ENCODE measurements at regions not wholly inside any gene's neighbourhood (a gene's known extent, or its start where the extent isn't known, plus 50 kb on each side); places are given as distances from the start of the nearest gene placed in this dataset.

DNA sequence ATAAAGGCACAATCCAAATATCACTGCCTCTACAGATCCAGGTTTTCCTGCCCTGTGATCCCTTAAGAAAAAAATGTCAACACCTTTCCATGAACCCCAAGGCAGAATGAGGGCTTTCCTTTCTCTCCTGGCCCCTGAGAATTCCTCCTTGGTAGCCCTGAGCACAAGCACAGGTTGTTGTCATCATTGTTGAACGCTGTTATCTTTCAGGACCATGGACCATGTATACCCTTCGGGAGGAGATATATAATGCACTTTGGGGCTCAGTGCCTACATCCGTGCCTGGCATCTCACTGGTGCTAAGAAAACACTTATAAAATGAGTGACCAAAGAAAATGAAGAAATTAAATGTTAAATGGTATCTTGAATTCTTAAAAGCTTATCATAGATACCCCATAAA is 296.2 kb downstream of the SETD4 start:
- 94 to 97% methylated on average over 3 of the region's 3 CpGs for WGBS, 2 donors
- H3K27ac ChIP-seq, result no peak overlapping the region
- H3K9me3 ChIP-seq, result no peaks in the 10 kb centered on the region
- H3K27me3 ChIP-seq, result no peaks in the 10 kb centered on the region
- no peaks in the 10 kb centered on the region for H3K36me3 ChIP-seq
- no peak overlapping the region for H3K4me3 ChIP-seq
- TF ChIP-seq POLR2A (IDR thresholded peaks at IDR 0.05) (no peak), EP300 (IDR thresholded peaks at IDR 0.05) (no peak), CTCF (IDR thresholded peaks at IDR 0.05) (no peak)
- peaks cover 0 to 24% (median 0%) of the 10 kb centered on the region in 4 donors for H3K4me1 ChIP-seq
- DNase-seq (ENCODE audit: low spot score in 2 of 2), result no peak

DNA sequence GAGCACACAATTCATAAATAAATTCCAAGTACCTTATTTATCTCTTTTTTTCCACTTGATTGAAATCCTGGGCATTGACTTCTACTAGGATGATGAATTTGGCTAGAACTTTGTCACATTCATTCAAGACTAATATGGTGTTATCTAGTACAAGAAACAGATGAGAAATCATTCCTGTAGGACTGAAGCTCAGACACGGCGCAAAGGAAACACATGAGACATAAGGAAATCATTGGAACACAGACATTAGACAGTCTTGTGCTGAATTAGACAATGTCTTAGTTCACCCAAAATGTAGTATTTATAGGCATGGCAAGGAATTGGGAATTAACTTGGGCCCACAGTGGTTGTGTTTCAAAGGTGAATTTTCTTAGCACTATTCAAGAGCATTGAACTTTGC is 305.7 kb downstream of the SETD4 start:
- DNase-seq (ENCODE audit: low spot score in 2 of 2), result no peak
- peaks cover 0 to 7% (median 0%) of the 10 kb centered on the region in 4 donors for H3K9me3 ChIP-seq
- no peaks in the 10 kb centered on the region for H3K4me1 ChIP-seq
- no peak for TF ChIP-seq POLR2A (IDR thresholded peaks at IDR 0.05)
- no peak for TF ChIP-seq EP300 (IDR thresholded peaks at IDR 0.05)
- no peak for TF ChIP-seq CTCF (IDR thresholded peaks at IDR 0.05)
- H3K27ac ChIP-seq, result no peak overlapping the region
- H3K27me3 ChIP-seq, result no peaks in the 10 kb centered on the region
- H3K4me3 ChIP-seq, result no peak overlapping the region
- 82 to 94% methylated on average over 2 of the region's 2 CpGs for WGBS, 2 donors
- H3K36me3 ChIP-seq, result no peaks in the 10 kb centered on the region

GRCh38 chr21:35753308-35753707 is 307.0 kb downstream of the SETD4 start:
- TF ChIP-seq CTCF (IDR thresholded peaks at IDR 0.05), result no peak
- TF ChIP-seq EP300 (IDR thresholded peaks at IDR 0.05), result no peak
- no peak for TF ChIP-seq POLR2A (IDR thresholded peaks at IDR 0.05)
- no peak for DNase-seq (ENCODE audit: low spot score in 2 of 2)
- H3K36me3 ChIP-seq, result no peaks in the 10 kb centered on the region
- H3K9me3 ChIP-seq, result peaks cover 0 to 7% (median 0%) of the 10 kb centered on the region in 4 donors
- H3K27ac ChIP-seq, result no peak overlapping the region
- H3K4me1 ChIP-seq, result no peaks in the 10 kb centered on the region
- WGBS, 2 donors, result 67 to 68% methylated on average over 2 of the region's 2 CpGs
- H3K27me3 ChIP-seq, result no peaks in the 10 kb centered on the region
- H3K4me3 ChIP-seq, result no peak overlapping the region

- H3K4me3 ChIP-seq, result no peak overlapping the region
- TF ChIP-seq CTCF (IDR thresholded peaks at IDR 0.05) (no peak), POLR2A (IDR thresholded peaks at IDR 0.05) (no peak), EP300 (IDR thresholded peaks at IDR 0.05) (no peak)
- no peaks in the 10 kb centered on the region for H3K4me1 ChIP-seq
- H3K27ac ChIP-seq, result no peak overlapping the region
- no peaks in the 10 kb centered on the region for H3K36me3 ChIP-seq
- no peaks in the 10 kb centered on the region for H3K27me3 ChIP-seq
- DNase-seq (ENCODE audit: low spot score in 2 of 2), result no peak
- peaks cover 0 to 7% (median 0%) of the 10 kb centered on the region in 4 donors for H3K9me3 ChIP-seq
Observed at GRCh38 chr21:35751171-35751570, 309.2 kb downstream of the SETD4 start.

DNA sequence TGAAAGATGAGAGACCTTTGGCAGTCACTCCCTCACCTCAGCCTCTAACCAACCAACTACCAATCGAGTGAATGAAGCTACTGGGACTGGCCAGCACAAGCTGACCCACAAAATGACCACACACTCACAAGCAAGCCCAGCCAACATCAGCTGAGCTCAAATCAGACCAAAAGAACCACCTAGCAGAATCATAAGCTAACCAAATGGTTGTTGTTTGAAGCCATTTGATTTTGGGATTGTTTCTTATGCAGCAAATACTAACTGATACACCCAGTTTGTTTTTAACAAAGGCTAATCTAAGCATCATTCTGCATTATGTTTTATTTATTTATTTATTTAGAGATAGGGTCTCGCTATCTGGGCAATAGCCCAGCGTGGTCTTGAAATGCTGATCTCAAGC is 310.4 kb downstream of the SETD4 start:
- Histone ChIP-seq H3K4me3 (no peak overlapping the region), H3K4me1 (no peaks in the 10 kb centered on the region), H3K9me3 (peaks cover 0 to 7% (median 0%) of the 10 kb centered on the region in 4 donors), H3K27ac (no peak overlapping the region), H3K36me3 (no peaks in the 10 kb centered on the region), H3K27me3 (no peaks in the 10 kb centered on the region)
- 93 to 94% methylated on average over 3 of the region's 3 CpGs for WGBS, 2 donors
- no peak for TF ChIP-seq CTCF (IDR thresholded peaks at IDR 0.05)
- no peak for TF ChIP-seq POLR2A (IDR thresholded peaks at IDR 0.05)
- TF ChIP-seq EP300 (IDR thresholded peaks at IDR 0.05), result no peak
- no peak for DNase-seq (ENCODE audit: low spot score in 2 of 2)

All from tibial nerve (tissue), 4 donors.